ENCODE measurements at regions not wholly inside any gene's neighbourhood (a gene's known extent, or its start where the extent isn't known, plus 50 kb on each side); places are given as distances from the start of the nearest gene placed in this dataset.

- Histone ChIP-seq H3K4me1 (no peaks in the 10 kb centered on the region), H3K27ac (no peak overlapping the region), H3K36me3 (no peaks in the 10 kb centered on the region), H3K27me3 (no peaks in the 10 kb centered on the region), H3K4me3 (no peak overlapping the region), H3K9me3 (no peaks in the 10 kb centered on the region)
- no peak for DNase-seq
- WGBS, 2 donors = 64 to 79% methylated on average over 2 of the region's 2 CpGs
- intact Hi-C loops (cut with DNase I) = no loop called here
- TF ChIP-seq POLR2AphosphoS5 (IDR thresholded peaks at IDR 0.05) = no peak
- no peak for TF ChIP-seq POLR2A (IDR thresholded peaks at IDR 0.05)
- TF ChIP-seq EP300 (IDR thresholded peaks at IDR 0.05) = no peak
- no peak for TF ChIP-seq CTCF (IDR thresholded peaks at IDR 0.05)
Measured at GRCh38 chr6:100217225-100218012, 223.4 kb upstream of the MCHR2 start.

- Histone ChIP-seq H3K4me3 (no peak overlapping the region), H3K36me3 (no peaks in the 10 kb centered on the region), H3K4me1 (no peaks in the 10 kb centered on the region), H3K27me3 (no peaks in the 10 kb centered on the region), H3K9me3 (no peaks in the 10 kb centered on the region), H3K27ac (no peak overlapping the region)
- TF ChIP-seq CTCF (IDR thresholded peaks at IDR 0.05) (no peak), POLR2A (IDR thresholded peaks at IDR 0.05) (no peak), EP300 (IDR thresholded peaks at IDR 0.05) (no peak), POLR2AphosphoS5 (IDR thresholded peaks at IDR 0.05) (no peak)
- intact Hi-C loops (cut with DNase I) = no loop called here
- no peak for DNase-seq
Measured at GRCh38 chr6:100216760-100217159, 222.7 kb upstream of the MCHR2 start.

GRCh38 chr6:100212131-100212530 is 218.1 kb upstream of the MCHR2 start:
- Histone ChIP-seq H3K9me3 (no peaks in the 10 kb centered on the region), H3K4me1 (no peaks in the 10 kb centered on the region), H3K27ac (no peak overlapping the region), H3K4me3 (no peak overlapping the region), H3K27me3 (no peaks in the 10 kb centered on the region), H3K36me3 (no peaks in the 10 kb centered on the region)
- intact Hi-C loops (cut with DNase I) = no loop called here
- TF ChIP-seq EP300 (IDR thresholded peaks at IDR 0.05) (no peak), CTCF (IDR thresholded peaks at IDR 0.05) (no peak), POLR2AphosphoS5 (IDR thresholded peaks at IDR 0.05) (no peak), POLR2A (IDR thresholded peaks at IDR 0.05) (no peak)
- DNase-seq = no peak

GRCh38 chr6:100210137-100211117 is 216.4 kb upstream of the MCHR2 start:
- Histone ChIP-seq H3K4me1 (no peaks in the 10 kb centered on the region), H3K27me3 (no peaks in the 10 kb centered on the region), H3K27ac (no peak overlapping the region), H3K9me3 (no peaks in the 10 kb centered on the region), H3K36me3 (no peaks in the 10 kb centered on the region), H3K4me3 (no peak overlapping the region)
- no peak for DNase-seq
- intact Hi-C loops (cut with DNase I) = no loop called here
- TF ChIP-seq CTCF (IDR thresholded peaks at IDR 0.05) (no peak), POLR2A (IDR thresholded peaks at IDR 0.05) (no peak), EP300 (IDR thresholded peaks at IDR 0.05) (no peak), POLR2AphosphoS5 (IDR thresholded peaks at IDR 0.05) (no peak)
- WGBS, 2 donors = 54 to 70% methylated on average over 9 of the region's 9 CpGs
